T-helper 1 cell (primary cell): ENCODE measurements at regions not wholly inside any gene's neighbourhood (a gene's known extent, or its start where the extent isn't known, plus 50 kb on each side); places are given as distances from the start of the nearest gene placed in this dataset.
A peak's percentile ranks its signal among the peaks of the same experiment; 100 is the strongest.

Source experiments
- DNase-seq, 5 donors: peaks; one replicate each; pipeline ENCODE4 v3.0.0-alpha.2; 2012 to 2020

GRCh38 chr16:85258166-85258565 is 145.9 kb upstream of the CIBAR2 start:
- DNase-seq = no peak

DNA sequence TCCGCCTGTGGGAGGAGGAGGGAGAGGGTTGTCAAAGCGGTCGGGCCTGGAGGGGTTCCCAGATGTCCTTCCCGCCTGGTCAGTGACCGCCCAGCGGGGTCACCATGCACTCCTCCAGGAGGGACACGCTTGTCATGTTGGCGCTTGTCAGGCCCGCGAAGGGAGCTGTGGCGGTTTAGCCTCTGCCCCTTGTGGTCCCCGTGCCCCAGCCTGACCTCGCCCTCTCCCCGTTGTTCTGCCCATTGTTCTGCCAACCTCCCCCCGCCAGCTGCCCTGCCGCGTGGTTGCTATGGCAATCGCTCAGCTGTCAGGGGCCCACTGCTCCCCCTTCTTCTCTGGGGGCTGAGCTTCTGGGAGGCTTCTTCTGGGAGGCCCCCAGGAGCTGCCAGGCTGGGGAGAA is 146.4 kb upstream of the CIBAR2 start:
- no peak for DNase-seq

DNA sequence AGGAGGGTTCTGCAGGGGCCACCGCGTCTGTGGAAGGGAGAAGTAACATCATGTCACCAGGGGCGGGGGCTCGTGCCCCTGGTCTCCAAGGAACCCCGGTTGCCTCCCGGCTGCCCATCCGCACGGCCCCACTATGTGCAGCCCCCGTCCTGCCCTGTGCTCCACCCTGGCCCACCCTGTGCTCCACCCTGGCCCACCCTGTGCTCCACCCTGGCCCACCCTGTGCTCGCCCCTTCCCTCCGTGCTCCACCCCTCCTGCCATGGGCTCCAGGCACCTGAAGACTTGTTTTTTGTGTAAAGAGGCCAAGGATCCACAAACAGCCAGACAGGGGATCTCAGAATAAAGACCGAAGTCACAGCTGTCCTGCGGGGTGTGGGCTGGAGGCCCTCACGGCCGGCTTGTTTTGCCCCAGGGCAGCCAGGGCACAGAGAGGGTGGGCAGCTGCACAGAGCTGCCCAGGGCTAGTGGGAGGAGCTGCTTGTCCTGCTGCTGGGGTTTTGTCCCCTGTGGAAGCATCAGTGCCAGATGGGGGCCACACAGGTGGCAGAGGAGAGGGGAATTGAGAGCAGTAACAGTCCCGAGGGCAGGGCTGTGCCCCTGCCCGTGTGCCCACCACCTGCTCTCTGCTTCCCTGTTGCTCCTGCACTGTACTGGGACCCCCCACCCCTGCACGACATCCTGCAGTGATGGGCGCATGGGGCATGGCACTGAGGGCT is 147.0 kb upstream of the CIBAR2 start:
- no peak for DNase-seq

- DNase-seq = no peak
Measured at GRCh38 chr16:85259832-85260167, 147.5 kb upstream of the CIBAR2 start.

GRCh38 chr16:85261204-85261603 is 148.9 kb upstream of the CIBAR2 start:
- DNase-seq = no peak

- DNase-seq = no peak
Measured at GRCh38 chr16:85261657-85262557, 149.6 kb upstream of the CIBAR2 start.

DNA sequence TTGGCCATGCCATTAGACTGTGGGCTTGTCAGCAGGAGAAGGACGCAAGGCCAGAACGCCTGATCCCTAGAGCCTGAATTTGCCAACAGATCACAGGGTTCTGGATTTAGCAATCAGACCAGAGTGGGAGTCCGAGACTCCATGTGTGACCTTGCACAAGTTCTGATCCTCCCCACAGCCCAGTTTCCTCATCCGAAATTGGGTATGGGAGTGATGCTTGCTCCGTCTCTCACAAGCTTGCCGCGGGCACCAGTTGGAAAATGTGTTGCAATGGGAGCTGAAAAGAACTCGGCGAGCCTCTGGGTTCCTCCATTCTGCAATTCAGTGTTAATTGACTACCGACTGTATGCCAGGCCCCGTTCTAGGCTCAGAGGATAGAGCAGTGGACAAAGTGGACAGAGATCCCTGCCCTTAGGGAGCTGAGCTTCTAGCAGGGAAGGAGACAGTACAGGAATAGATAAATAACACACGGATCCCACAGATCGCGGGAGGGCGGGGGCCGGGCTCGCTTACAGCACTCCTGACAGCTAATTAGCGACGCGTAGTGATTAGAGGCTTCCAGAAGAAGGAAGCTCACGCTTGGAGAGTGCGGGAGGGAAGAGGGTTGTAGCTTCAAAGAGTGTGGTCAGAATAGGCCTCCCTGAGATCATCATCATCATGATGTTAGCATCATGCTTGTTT is 150.4 kb upstream of the CIBAR2 start:
- no peak for DNase-seq

- DNase-seq = no peak
Measured at GRCh38 chr16:85263239-85263585, 150.9 kb upstream of the CIBAR2 start.

DNA sequence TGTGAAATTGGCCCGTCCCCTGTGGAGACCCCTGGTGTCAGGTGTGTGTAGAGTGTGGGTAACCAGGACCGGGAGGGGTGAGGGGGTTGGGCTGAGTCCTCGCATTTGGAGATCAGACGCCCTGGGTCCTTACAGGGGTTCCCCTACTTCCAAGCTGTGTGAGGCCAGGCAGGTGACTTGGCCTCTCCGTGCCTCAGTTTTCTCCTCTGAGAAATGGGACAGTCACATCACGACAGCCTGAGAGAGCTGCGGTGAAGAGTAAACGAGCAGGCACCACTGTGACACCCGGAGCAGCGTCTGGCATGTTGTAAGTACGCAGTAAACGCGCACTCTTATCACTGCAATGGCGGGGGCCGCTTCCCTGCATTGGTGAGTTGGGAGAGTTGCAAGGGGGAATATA is 152.5 kb upstream of the CIBAR2 start:
- no peak for DNase-seq

DNA sequence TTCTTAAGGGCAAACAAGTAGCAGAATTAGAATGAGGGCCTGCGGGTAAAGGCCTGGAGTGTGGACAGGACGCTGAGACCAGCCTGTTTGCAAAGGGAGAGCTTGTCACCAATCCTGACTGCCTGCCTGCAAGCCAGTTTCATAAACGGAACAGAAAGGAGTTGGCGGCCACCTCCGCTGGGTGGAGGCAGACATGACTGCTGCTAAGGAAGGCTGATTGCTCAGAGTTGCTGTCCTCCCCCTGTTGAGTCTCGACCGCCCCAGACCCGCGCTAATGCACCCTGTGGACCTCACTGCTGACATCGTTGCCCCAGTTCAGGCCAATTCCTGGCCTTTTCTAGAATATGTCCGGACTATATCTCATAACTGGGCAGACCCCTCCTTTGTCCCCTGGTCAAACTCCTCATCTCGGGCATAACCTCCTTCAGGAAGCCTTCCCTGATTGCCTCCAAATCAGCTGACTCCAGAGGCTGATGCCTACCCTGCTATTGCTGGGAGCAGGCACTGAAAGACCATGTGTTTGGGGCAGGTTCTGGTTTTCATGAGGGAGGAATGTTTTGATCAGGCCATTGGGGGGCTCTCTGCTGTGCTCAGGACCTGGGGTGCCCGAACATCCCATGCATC is 153.0 kb upstream of the CIBAR2 start:
- no peak for DNase-seq

DNA sequence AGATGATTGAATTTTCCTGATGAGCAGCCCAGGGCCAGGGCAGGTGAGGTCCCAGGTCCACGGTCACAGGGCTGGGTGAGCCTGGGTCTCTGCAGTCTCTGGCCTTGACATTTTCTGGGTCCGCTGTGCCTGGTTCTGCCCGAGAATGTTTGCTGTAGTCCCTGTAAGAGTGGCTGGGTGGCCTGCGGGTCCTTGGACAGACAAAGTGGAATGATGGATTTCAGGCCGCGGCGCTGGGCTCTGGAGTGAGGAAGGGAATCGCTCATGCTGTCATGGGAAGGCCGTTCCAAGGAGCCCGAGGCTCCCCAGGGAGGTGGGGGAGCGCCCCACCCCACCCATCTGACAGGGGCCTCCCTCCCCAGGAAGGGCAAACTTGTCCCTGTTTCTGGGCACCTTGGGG is 153.5 kb upstream of the CIBAR2 start:
- no peak for DNase-seq

GRCh38 chr16:85266857-85267256 is 154.6 kb upstream of the CIBAR2 start:
- DNase-seq = no peak

DNA sequence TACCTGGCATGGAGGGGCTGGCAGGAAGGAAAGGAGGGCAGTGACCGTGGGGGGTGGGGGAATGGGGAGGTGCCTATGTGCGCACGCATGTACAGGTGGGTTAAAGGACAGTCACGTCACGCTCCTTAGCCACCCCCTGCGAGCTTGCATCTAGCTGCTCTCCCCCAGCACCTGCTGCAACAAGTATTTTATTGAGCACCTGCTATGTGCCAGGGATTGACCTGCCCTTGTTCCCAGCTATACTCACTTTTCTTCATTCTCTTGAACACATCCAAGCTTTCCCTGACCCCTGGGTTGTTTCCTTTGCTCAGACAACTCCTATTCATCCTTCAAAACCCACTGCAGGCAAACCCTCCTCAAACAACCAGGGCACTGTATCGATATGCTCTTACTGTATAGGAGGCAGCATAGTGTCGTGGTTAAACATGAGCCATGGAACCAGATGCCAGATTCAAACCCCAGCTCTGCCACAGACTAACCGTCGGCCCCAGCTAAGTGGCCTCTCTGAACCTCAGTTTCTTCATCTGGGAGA is 155.2 kb upstream of the CIBAR2 start:
- no peak for DNase-seq

DNA sequence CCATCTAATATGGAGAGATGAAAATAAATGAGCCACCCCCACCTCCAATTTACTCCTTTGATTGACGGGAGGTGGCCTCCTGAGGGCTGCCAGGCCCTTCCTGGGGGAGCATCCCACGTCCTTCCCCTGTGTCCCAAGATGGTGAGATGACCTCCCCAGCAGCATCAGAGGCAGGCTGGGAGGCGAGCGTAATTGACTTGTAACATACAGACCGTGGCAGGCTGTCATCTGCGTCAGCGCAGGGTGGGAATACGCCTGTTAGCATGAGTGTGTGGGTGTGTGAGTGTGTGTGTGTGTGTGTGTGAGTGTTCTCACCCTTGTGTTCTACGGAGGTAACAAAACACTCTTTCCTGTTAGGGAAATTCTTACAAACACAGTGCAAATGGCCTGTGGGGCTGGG is 156.9 kb upstream of the CIBAR2 start:
- DNase-seq = no peak

- DNase-seq = no peak
Measured at GRCh38 chr16:85270374-85270773, 158.1 kb upstream of the CIBAR2 start.

GRCh38 chr16:85271198-85271597 is 158.9 kb upstream of the CIBAR2 start:
- DNase-seq = no peak

DNA sequence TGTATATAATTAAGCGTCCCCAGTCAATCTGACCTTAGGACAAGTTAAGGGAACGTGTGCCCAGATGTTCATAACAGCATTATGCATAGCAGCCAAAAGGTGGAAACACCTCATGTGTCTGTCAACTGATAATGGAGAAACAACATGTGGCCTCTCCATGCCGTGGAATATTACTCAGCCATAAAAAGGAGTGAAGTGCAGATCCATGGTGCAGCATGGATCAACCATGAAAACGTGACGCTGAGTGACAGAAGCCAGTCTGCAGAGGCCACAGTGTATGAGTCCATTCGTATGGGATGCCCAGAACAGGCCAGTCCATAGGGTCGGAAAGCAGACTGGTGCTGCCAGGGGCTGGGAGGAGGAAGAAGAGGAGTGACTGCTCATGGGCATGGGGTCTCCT is 161.0 kb upstream of the CIBAR2 start:
- no peak for DNase-seq

DNA sequence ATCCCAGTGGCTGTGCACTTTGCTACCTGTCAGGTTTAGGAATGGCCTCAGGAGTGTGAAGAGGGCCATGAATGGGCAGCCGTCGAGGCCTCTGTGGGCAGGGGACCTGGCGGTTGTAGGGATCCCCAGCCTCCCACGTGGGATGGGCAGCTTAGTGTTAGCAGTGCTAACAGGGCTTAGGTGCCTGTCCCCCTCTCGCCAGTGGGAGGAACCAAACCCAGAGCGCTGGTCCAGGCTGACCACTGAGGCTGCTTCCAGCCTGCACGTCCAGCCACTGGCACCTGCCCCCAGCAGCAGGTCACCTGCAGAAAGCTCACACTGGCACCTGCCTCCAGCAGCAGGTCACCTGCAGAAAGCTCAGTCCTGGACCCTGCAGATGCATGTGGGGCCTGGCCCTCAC is 162.2 kb upstream of the CIBAR2 start:
- no peak for DNase-seq

DNA sequence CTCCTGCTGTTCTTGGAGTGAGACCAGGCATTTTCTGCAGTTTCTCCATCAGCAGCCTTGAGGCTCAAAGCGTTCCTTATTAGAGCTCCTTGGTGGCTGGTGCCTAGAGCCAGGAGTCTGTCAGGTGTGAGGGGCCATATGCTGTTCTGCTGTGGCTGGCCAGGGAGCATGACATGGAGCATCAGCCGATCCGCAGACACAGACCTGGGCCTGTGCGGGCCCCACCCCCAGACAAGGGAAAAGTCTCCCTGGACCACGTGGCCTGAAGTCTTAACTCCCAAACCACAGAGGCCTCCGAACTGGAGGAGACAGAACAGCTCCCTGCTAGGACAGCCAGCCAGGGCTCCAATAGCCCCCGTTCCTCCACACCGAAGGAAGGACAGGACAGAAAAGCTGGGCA is 162.7 kb upstream of the CIBAR2 start:
- DNase-seq = no peak

DNA sequence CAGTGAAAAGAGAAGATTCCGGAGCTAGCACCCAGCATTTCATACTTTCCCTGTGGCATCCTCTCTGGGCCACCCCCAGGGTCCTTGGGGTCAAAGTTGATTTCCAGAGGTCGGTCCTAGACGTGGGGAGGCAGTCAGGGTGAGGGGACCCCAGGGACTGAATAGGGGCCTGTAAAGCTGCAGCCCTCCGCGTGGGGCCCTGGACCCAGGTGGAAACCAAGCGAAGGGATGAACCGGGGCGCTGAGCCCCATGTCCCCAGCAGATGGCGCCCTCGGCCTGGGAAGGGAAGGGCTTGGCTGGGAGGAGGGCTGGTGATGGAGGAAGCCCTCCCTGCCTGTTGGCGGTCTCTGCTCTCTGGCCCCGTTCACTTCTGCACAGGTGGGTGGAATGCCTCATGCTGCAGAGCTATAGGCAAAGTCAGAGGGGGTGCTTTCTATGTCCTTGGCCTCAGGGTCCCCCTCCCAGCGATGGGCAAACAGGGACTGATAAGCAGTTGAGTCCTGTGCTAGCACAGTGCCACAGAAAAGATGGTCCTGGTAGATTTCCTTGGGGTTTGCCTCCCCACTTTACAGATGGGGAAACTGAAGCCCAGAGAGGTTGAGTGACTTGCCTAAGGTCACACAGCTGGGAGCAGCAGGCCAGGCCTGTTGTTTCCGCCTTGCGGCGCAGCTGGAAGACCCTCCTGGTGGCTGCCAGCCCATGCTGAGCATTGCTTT is 163.4 kb upstream of the CIBAR2 start:
- peak in 4 of 5 donors; percentile 26 to 45 (median 33) for DNase-seq

DNA sequence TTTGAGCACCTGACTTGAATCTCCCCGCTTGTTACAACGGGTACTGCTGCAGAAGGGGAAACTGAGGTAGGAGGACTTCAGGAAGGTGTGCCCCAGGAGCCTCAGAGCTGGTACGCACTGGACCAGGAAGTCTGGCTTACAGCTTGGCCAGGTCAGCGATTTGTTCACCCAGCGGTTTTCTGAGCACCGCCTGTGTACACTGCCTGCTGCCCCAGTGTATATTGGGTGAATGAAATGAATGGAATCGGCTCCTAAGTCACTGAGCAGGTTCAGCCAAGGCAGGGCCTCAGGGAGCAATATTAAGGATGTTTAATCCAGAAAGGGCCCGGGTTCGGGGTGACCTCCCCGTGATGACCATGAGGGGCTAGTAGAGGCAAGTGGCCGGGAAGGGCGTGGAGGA is 164.0 kb upstream of the CIBAR2 start:
- no peak for DNase-seq

DNA sequence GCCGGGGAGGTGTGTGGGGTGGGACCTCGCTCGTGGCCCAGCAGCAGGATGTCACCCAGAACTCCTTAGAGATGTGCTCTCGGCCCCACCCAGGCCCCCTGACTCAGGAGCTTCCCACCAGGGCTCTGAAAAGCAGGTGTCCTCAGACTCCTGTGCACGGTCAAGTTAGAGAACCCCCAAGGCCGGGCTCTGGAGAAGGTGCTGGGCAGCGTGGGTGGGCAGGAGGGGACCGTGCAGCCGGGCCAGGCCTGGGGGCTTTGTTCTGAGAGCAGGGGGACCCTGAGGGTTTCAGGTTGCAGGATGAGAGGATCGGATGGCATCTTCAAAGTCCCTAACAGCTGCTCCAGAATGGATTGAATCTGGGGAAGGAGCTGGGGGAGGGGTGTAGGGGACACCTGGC is 164.4 kb upstream of the CIBAR2 start:
- no peak for DNase-seq

DNA sequence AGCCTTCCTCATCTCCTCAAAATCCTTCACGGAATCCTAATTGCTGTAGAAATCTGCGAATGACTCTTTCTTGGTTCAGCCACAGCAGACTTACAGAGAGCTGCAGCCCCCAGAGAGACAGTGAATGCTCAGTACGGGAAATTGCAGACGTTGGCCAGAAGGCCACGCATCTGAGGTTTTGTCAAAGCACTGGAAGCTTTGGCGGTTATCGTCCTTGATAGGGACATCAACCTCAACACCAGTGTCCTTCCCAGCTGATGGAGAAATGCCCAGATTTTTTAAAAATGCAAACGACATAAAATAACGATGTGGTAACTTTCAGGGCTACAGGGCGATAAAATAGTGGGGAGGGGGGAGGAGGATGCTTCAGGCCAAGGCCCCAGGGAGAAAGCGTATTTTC is 166.6 kb upstream of the CIBAR2 start:
- DNase-seq = no peak
